DLD1 (cell line): ENCODE measurements at regions not wholly inside any gene's neighbourhood (a gene's known extent, or its start where the extent isn't known, plus 50 kb on each side); places are given as distances from the start of the nearest gene placed in this dataset.

ENCODE experiments used
- in situ Hi-C: cut with HindIII; loops from 2 replicates; pipeline ENCODE4 v1.10.0; 2017; ENCODE audit warnings: low sequenced_read_pairs

DNA sequence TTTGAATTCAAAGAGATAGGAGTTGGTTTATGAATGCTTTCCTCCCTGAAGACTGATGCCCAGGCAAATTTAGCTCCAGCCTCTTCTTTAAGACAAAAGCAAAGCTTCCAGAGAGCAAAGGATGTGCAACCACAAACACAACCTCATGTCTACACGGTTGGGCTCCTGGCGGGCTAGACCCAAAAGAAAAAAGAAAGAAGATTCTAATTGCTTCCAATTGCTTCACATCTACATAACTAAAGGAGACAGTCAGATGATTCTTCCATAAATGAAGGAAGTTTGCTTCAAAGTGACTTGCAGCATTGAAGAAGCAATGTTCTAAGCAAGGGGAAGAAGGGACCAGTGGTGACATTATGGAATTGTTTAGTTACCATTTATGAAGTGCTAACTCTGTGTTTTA, 1603.0 kb upstream of the TENM3 start:
- in situ Hi-C loops, result no loop called here

DNA sequence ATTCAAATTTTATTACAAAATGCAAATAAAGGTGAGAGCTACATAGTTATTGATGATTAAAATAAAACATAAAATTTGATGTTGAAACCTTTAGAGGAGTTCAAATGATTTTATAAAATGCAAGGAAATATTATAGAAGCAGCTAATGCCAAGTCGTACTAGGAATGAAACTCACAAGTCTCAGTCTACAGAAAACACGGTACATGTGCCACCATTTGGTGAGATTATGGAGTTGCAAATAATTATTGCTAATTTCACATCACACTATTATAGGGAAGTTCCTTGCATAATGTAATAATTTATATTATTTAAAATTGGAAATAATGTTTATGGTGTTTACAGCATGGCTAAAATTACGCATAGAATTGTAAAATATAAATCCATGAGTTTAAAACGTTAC, 1601.7 kb upstream of the TENM3 start:
- in situ Hi-C loops, result no loop called here

DNA sequence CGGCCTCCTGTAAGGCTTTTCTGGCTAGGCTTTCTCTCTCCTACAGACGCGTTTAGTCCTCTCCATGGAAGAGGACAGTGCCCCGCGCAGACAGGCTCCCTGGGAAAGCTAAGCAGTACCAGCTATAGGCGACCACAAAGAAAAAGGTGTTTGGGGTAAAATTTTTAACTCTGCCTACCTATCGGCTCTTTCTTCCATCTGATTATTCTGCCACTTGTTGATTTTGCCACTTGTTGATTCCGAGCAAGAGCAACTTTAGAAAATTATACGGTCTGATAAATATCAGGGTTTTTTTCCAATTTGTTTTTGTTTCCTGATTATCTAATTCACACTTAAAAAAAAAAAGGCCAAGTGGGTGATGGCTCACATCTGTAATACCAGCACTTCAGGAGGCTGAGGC, 1600.5 kb upstream of the TENM3 start:
- in situ Hi-C loops, result no loop called here

DNA sequence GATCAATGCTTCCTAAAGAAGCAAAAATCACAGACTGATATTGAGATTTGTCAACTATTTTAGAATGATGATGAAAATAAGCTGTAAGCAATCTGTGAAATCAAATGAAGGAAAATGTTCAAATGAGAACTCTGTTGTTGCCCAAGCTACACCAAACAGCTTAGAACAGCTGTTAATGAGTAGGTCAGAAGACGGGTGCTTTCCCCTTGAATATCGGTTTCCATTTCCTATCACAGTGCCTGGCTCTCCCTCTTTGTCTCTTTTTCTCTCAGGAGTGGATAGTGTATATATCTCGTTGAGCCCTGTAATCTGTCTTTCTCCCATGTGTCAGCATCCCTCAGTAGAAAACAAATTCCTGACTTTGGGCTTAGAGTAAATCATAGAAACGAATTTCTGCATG, 1592.9 kb upstream of the TENM3 start:
- in situ Hi-C loops, result no loop called here

DNA sequence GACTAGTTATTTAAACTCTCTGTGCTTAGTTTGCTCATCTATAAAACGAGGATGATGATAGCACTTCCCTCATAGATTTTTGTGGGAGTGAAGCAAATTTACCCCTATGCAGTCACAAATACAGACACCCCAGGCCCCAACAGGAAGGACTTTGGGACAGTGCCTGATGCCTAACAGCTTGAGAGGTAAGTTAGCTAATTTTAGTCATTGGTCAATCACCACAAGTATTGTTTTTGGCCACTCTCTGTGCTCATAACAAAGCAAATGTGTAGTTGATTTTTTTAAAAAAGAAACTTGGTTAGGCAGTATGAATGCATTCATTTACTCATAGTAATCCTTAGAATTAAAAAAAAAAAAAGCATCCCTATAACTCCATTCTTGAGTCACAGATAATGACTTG, 1590.7 kb upstream of the TENM3 start:
- in situ Hi-C loops, result no loop called here

DNA sequence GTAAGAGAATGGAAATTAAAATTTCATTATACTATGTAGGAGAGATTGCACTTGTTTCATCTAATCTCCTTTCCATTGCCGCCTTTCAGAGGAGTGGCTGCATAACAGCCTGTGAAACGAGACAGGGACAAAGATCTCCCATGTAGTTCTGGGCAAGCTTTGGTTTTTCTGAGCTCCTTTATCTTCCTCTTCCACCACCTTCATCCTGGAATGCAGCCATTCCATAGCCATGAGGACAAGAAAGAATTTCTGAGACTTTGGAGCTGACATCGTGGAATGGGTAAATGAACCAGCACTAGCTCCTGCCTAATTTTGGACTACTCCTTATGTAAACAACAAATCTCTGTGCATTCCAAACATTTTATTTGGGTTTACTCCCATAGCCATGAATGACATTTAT, 1587.3 kb upstream of the TENM3 start:
- in situ Hi-C loops, result no loop called here

DNA sequence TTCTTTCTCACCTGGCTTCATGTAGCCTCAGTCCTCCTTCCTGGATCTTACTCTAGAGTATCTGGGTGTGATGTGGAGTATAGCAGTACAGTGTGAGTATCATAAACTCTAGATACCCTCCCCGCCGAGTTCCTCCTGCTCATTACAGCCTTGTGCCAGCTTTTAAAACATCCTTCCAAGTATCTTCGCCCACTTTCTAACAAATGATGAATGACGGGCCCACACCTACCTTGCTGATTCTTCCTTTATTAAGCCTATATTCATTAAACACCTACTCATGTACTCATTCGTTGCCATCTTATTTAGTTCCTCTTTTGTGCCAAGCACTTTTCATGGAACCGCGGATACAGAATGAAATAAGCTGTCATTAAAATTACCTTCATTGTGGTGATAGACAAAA, 1585.3 kb upstream of the TENM3 start:
- in situ Hi-C loops, result no loop called here

DNA sequence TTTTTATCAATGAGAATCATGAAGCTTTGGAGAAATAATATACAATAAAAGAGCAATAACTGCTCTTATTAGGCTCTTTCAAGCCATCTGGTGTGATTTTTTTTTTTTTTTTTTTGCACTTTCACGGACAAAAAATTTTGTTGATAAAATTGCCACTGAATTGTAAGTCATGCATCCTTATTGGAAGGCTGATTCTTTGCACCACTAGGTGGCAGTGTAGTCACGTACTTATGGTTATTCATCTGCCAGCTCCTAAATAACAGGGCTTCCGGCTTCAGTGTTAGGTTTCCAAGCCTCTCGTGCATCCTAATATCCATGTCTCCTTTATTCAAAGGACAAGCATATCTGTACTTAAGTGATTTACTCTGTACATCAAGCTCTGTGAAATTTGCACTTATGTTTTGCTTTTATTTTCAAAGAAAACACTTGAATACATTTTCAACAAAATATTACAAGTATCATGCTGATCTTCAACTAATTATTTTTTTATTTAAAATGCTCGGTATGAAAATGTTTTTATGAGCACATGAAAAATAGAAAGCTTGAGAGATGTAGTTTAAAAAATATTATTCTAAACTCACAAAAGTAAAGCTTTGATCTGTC, 1578.3 kb upstream of the TENM3 start:
- in situ Hi-C loops, result no loop called here

DNA sequence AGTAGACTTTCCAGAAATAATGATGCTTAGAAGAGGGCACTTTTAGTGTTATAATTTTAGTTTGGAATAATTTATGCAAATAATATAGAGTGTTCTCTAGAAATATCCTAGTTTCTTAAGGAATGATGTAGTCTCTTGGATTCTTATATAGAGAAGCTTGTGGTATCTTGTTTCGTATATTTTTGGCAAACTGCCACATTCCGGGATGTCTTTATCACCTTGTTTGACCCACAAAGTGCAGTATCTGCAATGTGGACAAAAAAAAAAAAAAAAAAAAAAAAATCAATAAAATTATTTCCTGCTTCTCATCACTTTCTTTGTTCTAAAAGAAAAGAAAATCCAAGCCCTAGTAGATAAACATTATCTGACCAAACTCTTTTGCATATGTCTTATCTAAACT, 1577.7 kb upstream of the TENM3 start:
- in situ Hi-C loops, result no loop called here

DNA sequence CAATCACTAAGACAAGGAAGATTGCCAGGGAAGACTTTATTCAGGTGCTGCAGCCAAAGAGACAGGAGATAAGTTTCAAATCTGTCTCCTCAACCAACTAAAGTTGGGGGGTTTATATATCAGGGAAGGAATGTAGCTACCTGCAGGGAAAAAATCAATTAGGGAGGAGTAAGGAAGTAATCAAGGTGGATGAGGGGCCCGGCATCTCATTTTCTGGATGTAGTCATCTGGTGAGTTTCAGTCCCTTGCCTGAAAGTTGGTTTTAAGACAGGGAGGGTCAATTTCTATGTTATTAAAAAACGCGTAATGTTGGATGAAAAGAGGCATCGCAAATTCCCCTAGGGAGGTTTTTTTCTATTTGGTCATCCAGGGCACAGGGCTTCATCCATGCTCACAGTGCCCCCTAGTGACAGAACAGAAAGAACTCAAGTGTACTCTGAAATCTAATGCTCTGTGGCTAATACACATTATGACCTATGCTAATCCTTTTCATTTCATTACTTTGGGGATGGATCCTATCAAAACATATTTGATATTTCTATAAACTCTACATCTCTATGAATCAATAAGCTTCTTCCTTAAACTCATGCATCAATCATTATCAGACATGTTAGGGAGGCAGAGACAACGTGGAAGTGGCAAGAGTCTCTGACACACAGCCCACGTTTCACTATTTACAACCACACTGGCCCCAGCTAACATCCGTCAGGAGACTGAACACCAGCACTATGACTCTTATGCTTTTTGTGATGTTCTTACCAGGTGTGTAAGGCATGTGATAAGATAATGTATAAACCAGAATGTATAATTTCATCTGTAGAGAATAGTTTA, 1577.0 kb upstream of the TENM3 start:
- in situ Hi-C loops, result no loop called here

DNA sequence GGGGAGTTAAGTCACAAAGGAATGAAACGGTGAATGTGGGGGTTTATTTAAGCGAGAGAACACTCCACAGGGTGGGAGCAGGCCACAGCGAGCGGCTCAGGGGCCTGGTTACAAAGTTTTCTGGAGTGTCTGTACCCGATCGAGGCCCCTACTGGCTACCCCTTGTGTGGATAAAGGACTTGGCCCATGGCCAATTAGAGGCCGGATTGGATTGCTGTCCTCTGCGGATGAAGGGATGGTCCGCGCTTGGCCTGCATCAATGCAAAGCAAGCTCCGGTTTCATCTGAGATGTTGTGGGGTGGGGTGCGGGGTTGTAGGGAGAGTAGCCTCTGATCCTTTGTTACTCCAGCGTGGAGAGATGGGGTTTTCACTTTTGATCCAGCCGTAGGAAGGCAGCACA, 1574.5 kb upstream of the TENM3 start:
- in situ Hi-C loops, result no loop called here

DNA sequence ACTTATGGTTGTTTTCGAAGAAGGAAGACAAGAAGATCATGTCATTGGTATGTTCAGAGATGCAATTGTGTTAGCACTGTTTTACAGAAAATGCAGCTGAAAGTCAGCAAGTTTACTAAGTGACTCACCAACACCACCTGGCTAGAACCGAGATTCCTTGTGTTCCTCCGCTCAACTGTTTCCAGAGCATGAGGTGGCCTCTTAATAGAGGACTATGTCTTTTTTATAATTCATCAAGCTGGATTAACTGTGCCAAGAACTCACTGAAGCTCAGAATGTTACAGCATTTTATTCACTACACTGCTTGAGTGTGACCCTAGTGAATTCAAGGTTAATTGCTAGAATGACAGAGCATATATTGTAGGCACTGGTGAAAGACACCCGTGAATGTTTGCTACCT, 1573.5 kb upstream of the TENM3 start:
- in situ Hi-C loops, result no loop called here

DNA sequence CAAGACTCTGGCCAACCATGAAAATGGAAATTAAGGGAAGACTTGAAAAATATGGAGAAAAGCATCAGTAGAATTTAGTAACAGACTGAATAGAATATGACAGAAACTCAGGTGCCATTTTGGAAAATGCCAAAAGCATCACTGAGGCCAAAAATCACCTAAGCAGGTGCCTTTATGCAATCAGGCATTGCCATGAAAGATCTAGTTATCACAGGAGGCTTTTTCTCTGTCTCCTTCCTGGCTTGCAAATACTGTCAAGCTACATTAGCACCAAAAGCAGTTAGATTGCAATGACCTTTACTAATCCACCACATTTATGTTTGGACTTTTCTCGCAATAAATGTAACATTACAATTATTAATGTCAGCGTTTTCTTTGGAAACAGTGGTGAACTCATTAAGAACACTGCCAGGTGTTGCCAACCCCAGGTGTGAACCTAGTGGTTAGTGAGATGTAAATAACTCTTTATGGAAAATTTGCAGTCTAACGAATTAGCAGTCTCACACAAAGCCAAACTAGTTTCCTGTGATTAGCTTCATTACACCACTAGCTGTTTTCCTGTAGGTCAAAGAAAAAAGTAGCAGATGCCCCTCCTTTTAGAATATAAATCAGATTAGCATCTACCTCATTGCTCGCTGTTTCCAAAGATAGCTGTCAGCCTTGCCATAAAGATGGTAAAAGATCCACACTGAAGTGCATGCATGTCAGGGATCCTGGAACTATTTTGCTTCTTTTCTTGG, 1568.4 kb upstream of the TENM3 start:
- in situ Hi-C loops, result no loop called here

DNA sequence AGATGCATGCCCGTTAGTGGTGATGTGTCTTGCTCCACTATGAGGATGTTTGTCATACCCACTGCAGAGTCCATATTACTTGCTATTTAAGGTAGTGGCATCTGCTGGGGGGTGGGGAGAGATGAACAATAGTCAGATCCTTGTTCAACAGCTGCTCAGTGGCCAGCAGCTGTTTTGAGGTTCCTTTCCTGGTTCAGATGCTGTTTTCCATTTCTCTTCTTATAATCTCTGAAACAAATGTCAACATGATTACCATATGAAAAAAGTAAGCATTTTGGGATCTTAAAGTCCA, 1567.9 kb upstream of the TENM3 start:
- in situ Hi-C loops, result no loop called here

DNA sequence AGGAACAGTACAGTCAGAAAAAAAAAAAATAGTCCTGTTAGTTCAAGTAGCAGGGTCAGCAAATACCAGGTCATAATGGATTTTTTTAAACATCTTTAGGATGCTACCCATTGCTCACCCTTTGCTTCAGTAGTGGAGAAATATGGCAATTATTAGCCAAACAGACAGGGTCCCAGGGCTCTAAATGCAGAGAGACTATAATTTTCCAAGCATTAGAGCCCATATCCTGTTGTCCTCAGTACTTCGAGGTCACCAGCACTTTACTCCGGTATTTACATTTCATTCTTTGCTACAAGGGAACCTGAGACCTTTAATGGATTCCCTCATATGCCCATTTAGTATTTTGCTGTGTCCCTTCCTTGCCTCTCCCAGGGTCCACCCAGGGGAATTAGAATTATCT, 1562.9 kb upstream of the TENM3 start:
- in situ Hi-C loops, result no loop called here

DNA sequence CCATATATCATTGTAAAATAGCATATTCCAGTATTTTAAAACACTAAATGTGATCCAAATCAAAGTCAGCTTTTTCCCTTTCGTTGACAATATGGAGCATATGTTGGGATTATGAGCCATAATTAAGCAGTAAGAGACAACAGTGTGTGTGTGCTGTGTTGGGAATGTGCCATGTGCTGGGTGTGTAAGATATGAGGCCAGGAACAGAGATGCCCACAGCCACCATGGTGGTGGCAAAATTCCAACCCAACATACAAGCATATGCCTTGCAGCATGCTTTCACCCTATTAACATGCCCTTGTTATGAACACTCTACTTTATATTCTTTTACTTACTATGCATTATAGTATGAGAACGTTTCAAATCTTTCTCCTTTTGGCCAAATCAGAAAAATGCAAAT, 1560.4 kb upstream of the TENM3 start:
- in situ Hi-C loops, result no loop called here

DNA sequence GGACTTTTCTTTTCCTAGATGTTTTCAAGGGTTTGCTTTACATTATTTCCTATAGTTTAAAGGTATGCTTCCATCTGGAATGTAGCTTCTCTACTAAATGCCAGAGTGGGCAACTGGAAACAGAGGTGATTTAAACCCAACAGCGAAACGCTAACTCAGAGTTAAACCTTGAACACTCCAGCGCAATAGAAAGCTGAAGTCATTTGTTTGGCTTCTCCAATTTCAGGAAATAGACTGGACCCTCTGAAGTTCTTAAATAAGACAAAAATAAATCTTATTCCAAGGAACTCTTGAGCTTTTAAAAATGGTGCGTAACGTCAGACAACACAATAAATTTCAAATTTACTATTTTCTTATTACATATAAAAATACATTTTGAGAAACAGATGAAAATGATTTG, 1560.0 kb upstream of the TENM3 start:
- in situ Hi-C loops, result no loop called here

DNA sequence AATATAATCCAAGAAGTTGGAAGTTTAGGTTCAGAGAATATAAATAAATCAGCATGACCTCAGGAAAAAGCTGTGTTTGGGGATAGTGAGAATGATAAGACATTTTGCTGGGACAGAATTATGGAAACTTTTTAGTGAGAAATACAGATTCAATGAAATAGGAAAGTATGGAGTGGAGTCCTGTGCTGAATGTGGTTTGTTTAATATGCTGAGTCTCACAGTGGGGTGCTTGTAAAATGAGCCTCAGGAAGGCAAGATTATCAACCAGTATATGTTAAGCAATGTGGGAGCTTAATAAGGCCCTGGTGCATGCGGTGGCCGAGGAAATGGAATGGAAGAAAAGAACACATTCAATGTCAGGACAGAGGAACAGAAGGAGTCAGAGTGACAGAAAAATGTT, 1554.7 kb upstream of the TENM3 start:
- in situ Hi-C loops, result no loop called here

DNA sequence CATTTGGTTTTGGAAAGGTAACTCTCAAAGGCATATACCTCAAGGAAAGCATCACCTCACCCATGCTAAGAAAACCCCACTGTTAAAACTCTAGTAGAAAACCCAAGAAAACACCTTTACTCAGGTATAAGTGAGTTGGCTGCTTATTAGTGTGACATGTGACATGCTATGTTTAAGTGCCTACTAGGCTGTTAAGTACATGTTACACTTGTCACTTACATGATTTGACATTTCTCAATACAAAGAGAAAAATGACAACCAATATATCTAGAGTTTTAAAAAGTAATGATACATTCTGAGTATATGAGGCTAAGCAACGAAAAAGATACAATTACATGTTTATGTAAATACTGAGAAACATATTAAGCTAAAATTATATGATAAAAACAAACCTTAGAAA, 1548.3 kb upstream of the TENM3 start:
- in situ Hi-C loops, result no loop called here

DNA sequence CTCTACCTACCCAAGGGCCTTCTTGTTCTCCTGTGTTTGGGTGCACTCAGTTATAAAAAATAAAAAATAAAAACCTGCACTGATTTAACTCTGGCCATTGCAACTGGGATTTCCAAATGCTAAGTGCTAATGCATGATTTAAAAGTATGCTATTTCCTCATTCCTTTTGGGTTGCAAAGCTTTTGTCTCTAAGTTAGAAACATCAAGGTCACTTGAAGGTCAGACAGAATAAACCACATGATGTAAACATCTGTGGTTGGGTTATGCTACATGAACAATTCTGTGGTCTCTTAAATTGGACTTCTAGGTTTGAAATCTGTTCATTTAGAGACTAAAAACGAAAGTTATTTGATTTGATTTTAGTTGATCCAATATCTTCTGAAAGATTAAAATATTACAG, 1547.4 kb upstream of the TENM3 start:
- in situ Hi-C loops, result no loop called here

DNA sequence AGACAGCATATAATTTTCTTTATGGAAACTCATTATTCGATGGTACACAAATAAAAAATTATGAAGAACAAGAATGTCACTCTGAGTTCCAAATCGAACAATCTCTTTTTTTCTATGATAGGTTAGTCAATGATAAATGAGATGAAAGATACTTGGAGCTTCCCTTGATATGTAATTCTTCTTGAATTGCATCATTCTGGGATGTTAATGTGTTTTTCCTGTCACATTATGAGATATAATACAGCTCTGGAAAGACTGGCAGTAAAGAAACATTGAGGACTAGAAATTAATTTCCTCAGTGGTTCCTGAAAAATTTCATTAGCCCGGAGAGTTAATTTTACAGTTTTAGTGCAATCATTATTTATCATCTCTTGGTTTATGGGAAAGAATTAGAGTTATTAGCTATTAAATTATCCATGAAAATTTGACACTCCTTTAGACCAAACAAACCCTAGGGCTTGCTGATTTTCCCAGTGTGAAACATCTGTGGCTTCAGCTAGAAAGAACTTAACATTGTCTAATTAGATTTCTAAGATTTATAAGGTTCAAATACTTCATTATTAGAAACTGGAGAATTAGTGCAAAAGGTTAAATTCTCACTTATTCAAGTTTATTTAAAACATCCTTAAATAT, 1546.6 kb upstream of the TENM3 start:
- in situ Hi-C loops, result no loop called here
